ENCODE measurements at regions not wholly inside any gene's neighbourhood (a gene's known extent, or its start where the extent isn't known, plus 50 kb on each side); places are given as distances from the start of the nearest gene placed in this dataset.

GRCh38 chr9:17025281-17025680 is 109.6 kb upstream of the CNTLN start:
- TF ChIP-seq, protein P1, sequence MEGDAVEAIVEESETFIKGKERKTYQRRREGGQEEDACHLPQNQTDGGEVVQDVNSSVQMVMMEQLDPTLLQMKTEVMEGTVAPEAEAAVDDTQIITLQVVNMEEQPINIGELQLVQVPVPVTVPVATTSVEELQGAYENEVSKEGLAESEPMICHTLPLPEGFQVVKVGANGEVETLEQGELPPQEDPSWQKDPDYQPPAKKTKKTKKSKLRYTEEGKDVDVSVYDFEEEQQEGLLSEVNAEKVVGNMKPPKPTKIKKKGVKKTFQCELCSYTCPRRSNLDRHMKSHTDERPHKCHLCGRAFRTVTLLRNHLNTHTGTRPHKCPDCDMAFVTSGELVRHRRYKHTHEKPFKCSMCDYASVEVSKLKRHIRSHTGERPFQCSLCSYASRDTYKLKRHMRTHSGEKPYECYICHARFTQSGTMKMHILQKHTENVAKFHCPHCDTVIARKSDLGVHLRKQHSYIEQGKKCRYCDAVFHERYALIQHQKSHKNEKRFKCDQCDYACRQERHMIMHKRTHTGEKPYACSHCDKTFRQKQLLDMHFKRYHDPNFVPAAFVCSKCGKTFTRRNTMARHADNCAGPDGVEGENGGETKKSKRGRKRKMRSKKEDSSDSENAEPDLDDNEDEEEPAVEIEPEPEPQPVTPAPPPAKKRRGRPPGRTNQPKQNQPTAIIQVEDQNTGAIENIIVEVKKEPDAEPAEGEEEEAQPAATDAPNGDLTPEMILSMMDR (conservative IDR thresholded peaks at IDR 0.05 in 1 of 2, IDR thresholded peaks at IDR 0.05 in 1 of 2; ENCODE audit: low read depth in 1 of 2, low read length in 2 of 2): no peak
- no peak for TF ChIP-seq EZH2 (IDR thresholded peaks at IDR 0.05; ENCODE audit: low read length, missing control alignments)

Measured in fibroblast of lung (primary cell).